Neural cell (in vitro differentiated cells): ENCODE measurements at regions not wholly inside any gene's neighbourhood (a gene's known extent, or its start where the extent isn't known, plus 50 kb on each side); places are given as distances from the start of the nearest gene placed in this dataset.

ENCODE experiments used
- EP300 ChIP-seq: fragments of 450-650 bp; conservative IDR thresholded peaks from 2 replicates; pipeline ENCODE4 v1.6.1; 2014; ENCODE audit warnings: antibody characterized with exemption, mild to moderate bottlenecking, moderate library complexity; ENCODE audit not compliant: poor library complexity, severe bottlenecking
- EZH2 ChIP-seq: fragments of 200-600, 300-800 bp; shearing (Covaris generic), sonication (generic); IDR thresholded peaks from 2 replicates; pipeline ENCODE4 v1.6.1; 2014; ENCODE audit warnings: antibody characterized with exemption, low read length, borderline replicate concordance, mild to moderate bottlenecking; ENCODE audit not compliant: insufficient read depth, poor library complexity, severe bottlenecking
- MXI1 ChIP-seq: fragments of 450-650 bp; conservative IDR thresholded peaks from 2 replicates; pipeline ENCODE4 v1.6.1; 2014; ENCODE audit warnings: antibody characterized with exemption, mild to moderate bottlenecking; ENCODE audit not compliant: poor library complexity, severe bottlenecking
- POLR2AphosphoS5 ChIP-seq: IDR thresholded peaks from 2 replicates; pipeline ENCODE4 v1.6.1; 2012
- TAF1 ChIP-seq: IDR thresholded peaks from 2 replicates; pipeline ENCODE4 v1.6.1; 2012; ENCODE audit warnings: low read depth
- TF ChIP-seq, protein P1 (sequence below): fragments of 450-650 bp; IDR thresholded peaks from 2 replicates; pipeline ENCODE4 v1.5.1; 2014; ENCODE audit warnings: antibody characterized with exemption, mild to moderate bottlenecking, moderate library complexity; ENCODE audit not compliant: poor library complexity, severe bottlenecking
- TF ChIP-seq, protein P2 (sequence below): IDR thresholded peaks from 2 replicates; pipeline ENCODE4 v1.6.1; 2012; ENCODE audit warnings: borderline replicate concordance

DNA sequence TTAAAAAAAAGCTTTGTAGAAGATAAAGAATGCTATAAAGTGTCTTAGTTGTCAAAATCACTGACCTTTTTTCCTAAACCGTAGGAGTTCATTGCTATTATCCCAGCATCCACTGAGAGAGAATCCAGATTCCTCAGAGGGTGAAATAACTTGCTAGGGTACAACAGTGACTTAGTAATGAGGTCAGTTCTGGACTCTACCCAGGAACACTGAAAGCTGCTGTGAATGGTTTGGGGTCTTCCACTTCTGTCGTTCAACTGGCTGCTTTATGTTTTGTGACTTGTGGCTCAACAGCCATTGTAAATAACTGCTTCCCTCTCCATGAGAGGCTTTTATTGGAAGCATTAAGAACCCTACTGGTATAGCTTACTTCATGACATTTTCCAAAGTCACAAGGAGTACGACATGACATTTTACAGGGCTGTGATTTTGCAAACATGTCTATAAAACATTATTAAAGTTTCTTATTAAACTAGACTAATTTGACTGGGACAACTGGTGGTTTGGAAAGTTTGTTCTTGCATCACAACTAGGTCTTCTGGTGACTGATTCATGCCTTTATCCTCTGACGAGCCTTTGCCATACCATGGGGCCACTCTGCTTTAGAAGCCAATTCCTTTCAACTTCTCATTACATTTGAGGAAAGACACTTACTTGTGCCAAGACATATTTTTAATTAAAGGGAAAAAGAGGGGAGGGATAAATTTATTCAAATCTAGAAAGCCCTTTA lies 92.2 kb upstream of the CDH11 start:
- TF ChIP-seq, protein P1, sequence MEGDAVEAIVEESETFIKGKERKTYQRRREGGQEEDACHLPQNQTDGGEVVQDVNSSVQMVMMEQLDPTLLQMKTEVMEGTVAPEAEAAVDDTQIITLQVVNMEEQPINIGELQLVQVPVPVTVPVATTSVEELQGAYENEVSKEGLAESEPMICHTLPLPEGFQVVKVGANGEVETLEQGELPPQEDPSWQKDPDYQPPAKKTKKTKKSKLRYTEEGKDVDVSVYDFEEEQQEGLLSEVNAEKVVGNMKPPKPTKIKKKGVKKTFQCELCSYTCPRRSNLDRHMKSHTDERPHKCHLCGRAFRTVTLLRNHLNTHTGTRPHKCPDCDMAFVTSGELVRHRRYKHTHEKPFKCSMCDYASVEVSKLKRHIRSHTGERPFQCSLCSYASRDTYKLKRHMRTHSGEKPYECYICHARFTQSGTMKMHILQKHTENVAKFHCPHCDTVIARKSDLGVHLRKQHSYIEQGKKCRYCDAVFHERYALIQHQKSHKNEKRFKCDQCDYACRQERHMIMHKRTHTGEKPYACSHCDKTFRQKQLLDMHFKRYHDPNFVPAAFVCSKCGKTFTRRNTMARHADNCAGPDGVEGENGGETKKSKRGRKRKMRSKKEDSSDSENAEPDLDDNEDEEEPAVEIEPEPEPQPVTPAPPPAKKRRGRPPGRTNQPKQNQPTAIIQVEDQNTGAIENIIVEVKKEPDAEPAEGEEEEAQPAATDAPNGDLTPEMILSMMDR = no peak
- TF ChIP-seq POLR2AphosphoS5 (no peak), MXI1 (no peak), EZH2 (no peak), TAF1 (no peak), EP300 (no peak)
- TF ChIP-seq, protein P2, sequence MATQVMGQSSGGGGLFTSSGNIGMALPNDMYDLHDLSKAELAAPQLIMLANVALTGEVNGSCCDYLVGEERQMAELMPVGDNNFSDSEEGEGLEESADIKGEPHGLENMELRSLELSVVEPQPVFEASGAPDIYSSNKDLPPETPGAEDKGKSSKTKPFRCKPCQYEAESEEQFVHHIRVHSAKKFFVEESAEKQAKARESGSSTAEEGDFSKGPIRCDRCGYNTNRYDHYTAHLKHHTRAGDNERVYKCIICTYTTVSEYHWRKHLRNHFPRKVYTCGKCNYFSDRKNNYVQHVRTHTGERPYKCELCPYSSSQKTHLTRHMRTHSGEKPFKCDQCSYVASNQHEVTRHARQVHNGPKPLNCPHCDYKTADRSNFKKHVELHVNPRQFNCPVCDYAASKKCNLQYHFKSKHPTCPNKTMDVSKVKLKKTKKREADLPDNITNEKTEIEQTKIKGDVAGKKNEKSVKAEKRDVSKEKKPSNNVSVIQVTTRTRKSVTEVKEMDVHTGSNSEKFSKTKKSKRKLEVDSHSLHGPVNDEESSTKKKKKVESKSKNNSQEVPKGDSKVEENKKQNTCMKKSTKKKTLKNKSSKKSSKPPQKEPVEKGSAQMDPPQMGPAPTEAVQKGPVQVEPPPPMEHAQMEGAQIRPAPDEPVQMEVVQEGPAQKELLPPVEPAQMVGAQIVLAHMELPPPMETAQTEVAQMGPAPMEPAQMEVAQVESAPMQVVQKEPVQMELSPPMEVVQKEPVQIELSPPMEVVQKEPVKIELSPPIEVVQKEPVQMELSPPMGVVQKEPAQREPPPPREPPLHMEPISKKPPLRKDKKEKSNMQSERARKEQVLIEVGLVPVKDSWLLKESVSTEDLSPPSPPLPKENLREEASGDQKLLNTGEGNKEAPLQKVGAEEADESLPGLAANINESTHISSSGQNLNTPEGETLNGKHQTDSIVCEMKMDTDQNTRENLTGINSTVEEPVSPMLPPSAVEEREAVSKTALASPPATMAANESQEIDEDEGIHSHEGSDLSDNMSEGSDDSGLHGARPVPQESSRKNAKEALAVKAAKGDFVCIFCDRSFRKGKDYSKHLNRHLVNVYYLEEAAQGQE = no peak
